ENCODE measurements at regions not wholly inside any gene's neighbourhood (a gene's known extent, or its start where the extent isn't known, plus 50 kb on each side); places are given as distances from the start of the nearest gene placed in this dataset.

- Mint-ChIP-seq H3K27me3 (ENCODE audit: low read depth, poor library complexity) (peaks cover 10% of the 10 kb centered on the region), H3K36me3 (ENCODE audit: low read depth) (peaks cover 5% of the 10 kb centered on the region), H3K4me3 (no peak overlapping the region), H3K4me1 (peaks cover 29% of the 10 kb centered on the region), H3K27ac (no peak overlapping the region), H3K9me3 (peaks cover 24% of the 10 kb centered on the region)
- no peak for TF ChIP-seq CTCF (IDR thresholded peaks at IDR 0.05)
- no peak for DNase-seq
These were observed 309.2 kb upstream of the TBX3 start for GRCh38 chr12:114993165-114993564.

DNA sequence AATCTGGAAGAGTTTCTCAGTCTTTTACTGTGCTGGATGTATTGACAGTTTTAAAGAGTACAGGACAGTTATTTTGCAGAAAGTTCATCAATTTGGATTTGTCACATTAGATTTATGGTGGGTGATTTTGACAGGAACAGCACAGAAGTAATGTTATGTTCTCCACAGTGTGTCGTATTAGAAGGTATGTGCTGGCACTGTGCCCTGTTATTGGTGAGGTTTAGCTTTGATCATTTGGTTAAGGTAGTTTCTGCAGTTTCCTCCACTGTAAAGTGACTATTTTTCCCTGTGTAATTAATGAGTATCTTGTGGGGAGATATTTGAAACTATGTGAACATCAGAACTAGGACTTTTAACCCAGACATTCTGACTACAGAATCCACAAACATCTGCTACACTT lies 308.5 kb upstream of the TBX3 start:
- peaks cover 5% of the 10 kb centered on the region for H3K36me3 Mint-ChIP-seq (ENCODE audit: low read depth)
- peaks cover 24% of the 10 kb centered on the region for H3K9me3 Mint-ChIP-seq
- no peak for TF ChIP-seq CTCF (IDR thresholded peaks at IDR 0.05)
- H3K27ac Mint-ChIP-seq = no peak overlapping the region
- H3K4me3 Mint-ChIP-seq = no peak overlapping the region
- H3K4me1 Mint-ChIP-seq = peaks cover 29% of the 10 kb centered on the region
- H3K27me3 Mint-ChIP-seq (ENCODE audit: low read depth, poor library complexity) = peaks cover 7% of the 10 kb centered on the region
- no peak for DNase-seq

GRCh38 chr12:114990381-114990780 lies 306.4 kb upstream of the TBX3 start:
- no peak overlapping the region for H3K27ac Mint-ChIP-seq
- peaks cover 29% of the 10 kb centered on the region for H3K4me1 Mint-ChIP-seq
- no peak overlapping the region for H3K4me3 Mint-ChIP-seq
- H3K9me3 Mint-ChIP-seq = peaks cover 12% of the 10 kb centered on the region
- peaks cover 19% of the 10 kb centered on the region for H3K27me3 Mint-ChIP-seq (ENCODE audit: low read depth, poor library complexity)
- H3K36me3 Mint-ChIP-seq (ENCODE audit: low read depth) = no peaks in the 10 kb centered on the region
- DNase-seq = no peak
- no peak for TF ChIP-seq CTCF (IDR thresholded peaks at IDR 0.05)

- no peak overlapping the region for H3K27ac Mint-ChIP-seq
- DNase-seq = no peak
- H3K9me3 Mint-ChIP-seq = peaks cover 10% of the 10 kb centered on the region
- no peak for TF ChIP-seq CTCF (IDR thresholded peaks at IDR 0.05)
- no peak overlapping the region for H3K4me3 Mint-ChIP-seq
- peaks cover 6% of the 10 kb centered on the region for H3K4me1 Mint-ChIP-seq
- H3K27me3 Mint-ChIP-seq (ENCODE audit: low read depth, poor library complexity) = peaks cover 28% of the 10 kb centered on the region
- no peaks in the 10 kb centered on the region for H3K36me3 Mint-ChIP-seq (ENCODE audit: low read depth)
These were observed 302.9 kb upstream of the TBX3 start for GRCh38 chr12:114986849-114987248.

- no peak for DNase-seq
- Mint-ChIP-seq H3K4me3 (no peak overlapping the region), H3K9me3 (peaks cover 10% of the 10 kb centered on the region), H3K36me3 (ENCODE audit: low read depth) (no peaks in the 10 kb centered on the region), H3K27me3 (ENCODE audit: low read depth, poor library complexity) (peaks cover 28% of the 10 kb centered on the region), H3K27ac (no peak overlapping the region), H3K4me1 (peaks cover 6% of the 10 kb centered on the region)
- TF ChIP-seq CTCF (IDR thresholded peaks at IDR 0.05) = no peak
These were observed 302.3 kb upstream of the TBX3 start for GRCh38 chr12:114986178-114986714.

GRCh38 chr12:114984634-114985061 lies 300.7 kb upstream of the TBX3 start:
- no peak for DNase-seq
- peaks cover 10% of the 10 kb centered on the region for H3K9me3 Mint-ChIP-seq
- peaks cover 28% of the 10 kb centered on the region for H3K27me3 Mint-ChIP-seq (ENCODE audit: low read depth, poor library complexity)
- H3K36me3 Mint-ChIP-seq (ENCODE audit: low read depth) = no peaks in the 10 kb centered on the region
- no peaks in the 10 kb centered on the region for H3K4me1 Mint-ChIP-seq
- no peak for TF ChIP-seq CTCF (IDR thresholded peaks at IDR 0.05)
- H3K4me3 Mint-ChIP-seq = no peak overlapping the region
- no peak overlapping the region for H3K27ac Mint-ChIP-seq

Measured in nephron progenitor cell (in vitro differentiated cells).